SW480 (cell line): ENCODE measurements at regions not wholly inside any gene's neighbourhood (a gene's known extent, or its start where the extent isn't known, plus 50 kb on each side); places are given as distances from the start of the nearest gene placed in this dataset.
"Not testable (repeated sequence)": the region's sequence is repeated elsewhere in the genome, so short reads cannot be mapped to it uniquely, and the experiment has no call there.

Experiments used
- DNase-seq: peaks from one replicate; pipeline ENCODE4 v3.0.0-alpha.2; 2016; ENCODE audit warnings: low spot score

DNA sequence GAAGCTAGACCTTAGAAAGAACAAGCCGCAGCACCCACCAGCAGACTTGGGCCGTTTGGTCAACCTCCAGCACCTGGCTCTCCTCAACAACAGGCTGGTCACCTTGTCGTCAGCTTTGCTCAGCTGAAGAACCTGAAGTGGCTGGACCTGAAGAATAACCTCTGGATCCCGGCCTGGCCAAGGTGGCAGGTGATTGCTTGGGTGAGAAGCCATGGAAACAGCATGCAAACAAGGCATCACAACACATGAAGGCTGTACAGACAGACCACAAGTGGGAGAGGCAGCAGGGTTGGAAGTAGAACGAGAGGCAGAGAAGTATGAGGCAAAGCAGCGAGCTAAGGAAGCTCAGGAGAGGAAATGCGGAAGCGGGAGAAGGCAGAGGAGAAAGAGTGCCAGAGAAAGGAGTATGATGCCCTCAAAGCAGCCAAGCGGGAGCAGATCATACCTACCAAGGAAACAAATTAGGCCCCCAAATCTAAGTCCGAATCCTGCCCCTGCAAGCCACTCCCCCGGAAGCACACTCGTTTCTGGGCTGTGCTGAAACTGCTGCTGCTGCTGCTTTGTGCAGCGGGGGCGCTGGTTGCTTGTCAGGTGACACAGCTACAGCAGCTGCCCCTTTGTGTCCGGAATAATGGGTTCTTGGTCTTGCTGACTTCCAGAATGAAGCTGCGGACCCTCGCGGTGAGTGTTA is 121.6 kb upstream of the LGSN start:
- DNase-seq: no peak

DNA sequence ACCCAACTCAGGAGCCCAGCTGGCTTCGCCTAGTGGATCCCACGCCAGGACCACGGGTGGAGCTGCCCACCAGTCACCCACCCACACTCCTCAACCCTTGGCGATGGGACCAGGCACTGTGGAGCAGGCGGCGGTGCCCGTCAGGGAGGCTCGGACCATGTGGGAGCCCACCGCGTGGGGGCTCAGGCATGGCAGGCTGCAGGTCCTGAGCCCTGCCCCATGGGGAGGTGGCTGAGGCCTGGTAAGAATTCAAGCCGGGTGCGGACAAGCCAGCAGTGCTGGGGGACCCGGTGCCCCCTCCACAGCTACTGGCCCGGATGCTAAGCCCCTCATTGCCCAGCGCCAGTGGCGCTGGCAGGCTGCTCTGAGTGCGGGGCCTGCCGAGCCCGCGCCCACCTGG is 123.1 kb upstream of the LGSN start:
- DNase-seq: no peak

DNA sequence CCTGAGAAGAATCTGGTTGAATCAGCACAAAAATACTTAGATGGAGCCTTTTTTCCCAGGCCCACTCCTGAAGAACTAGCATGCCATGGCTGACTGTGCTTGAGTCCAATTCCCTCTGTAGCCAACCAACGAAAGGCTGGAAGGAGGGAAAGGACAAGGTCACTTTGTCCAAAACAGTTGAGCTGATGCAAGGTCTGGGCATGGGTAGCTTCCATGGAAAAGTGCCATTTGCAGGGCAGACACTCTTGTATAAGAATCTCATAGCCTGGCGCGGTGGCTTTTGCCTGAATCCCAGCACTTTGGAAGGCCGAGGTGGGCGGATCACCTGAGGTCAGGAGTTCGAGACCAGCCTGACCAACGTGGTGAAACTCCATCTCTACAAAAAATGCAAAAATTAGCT is 125.0 kb upstream of the LGSN start:
- DNase-seq: no peak

DNA sequence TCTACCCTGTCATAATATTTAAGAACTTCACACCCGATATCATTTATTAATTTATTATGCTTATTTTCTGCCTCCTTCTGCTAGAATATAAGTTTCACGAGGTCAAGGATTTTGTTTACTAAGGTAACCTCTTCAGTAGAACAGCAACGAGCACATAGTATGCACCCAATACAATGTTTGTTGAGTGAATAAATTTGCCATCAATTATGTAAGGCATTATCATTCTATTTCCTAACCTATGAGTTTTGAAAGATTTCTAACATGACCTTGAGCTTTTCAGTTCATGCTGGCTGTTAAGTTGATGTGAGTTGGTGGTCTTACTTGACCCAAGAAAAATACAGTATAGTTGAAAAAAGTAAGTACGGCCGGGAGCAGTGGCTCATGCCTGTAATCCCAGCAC is 125.9 kb upstream of the LOC128125822 start:
- DNase-seq: no peak

DNA sequence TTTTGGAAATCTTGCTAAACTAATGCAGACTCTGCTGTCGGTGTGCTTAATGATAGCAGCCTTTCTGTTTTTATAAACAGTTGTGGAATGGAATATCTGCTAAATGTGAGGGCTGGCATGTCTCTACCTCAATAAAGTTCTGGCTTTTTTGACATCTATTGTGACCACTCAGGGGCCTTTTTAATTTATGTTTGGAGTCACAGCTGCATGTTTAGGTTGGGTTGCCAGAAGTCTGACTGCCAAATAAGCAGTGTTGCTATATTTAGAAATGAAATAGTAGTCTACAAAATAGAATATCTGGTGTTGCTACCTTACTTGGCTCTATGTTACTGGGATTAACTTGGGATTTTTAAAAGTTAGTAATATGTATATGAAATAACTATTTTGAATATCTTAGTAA is 125.1 kb upstream of the LOC128125822 start:
- no peak for DNase-seq

DNA sequence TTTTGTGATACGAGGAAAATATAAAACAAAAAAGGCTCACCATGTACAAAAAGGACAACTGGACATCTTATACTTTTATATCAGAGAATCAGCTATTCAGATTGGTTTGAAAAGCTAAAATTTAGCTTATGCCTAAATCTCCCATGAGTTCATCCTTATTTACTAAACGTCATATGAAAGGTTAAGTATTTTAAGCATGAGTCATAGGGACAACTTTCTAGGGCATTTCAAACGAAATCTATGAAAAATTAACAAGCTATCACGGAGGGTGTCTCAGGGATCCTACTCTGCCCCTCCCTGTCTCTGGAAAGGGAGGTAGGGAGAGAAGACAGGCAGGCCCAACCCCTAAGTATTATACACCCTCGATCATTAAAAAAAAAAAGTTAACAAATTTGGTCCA is 124.1 kb upstream of the LOC128125822 start:
- no peak for DNase-seq

DNA sequence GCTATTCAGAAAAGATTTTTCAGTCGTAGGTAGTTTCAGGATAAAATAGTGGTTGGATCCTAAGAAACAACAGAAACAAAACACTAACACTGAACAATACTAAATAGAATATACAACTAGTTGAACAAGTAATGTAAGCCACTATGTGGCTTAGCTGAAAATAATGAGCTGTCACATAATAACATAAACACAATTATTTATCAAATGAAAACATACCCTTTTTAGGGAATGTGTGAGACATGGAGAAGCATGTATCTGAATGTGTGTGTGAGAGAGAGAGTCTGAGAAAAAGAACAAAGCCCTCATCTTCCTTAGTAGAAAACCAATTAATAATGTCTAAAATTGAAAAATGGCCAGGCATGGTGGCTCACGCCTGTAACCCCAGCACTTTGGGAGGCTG is 122.6 kb upstream of the LOC128125822 start:
- no peak for DNase-seq

DNA sequence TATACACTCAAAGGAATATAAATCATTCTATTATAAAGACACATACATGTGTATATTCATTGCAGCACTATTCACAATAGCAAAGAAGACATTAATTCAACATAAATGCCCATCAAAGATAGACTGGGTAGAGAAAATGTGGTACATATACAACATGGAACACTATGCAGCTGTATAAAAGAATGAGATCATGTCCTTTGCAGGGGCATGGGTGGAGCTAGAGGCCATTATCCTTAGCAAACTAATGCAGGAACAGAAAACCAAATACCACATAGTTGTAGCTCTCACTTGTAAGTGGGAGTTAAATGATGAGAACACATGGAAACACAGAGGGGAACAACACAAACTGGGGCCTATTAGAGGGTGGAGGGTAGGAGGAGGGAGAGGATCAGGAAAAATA is 121.0 kb upstream of the LOC128125822 start:
- no peak for DNase-seq

DNA sequence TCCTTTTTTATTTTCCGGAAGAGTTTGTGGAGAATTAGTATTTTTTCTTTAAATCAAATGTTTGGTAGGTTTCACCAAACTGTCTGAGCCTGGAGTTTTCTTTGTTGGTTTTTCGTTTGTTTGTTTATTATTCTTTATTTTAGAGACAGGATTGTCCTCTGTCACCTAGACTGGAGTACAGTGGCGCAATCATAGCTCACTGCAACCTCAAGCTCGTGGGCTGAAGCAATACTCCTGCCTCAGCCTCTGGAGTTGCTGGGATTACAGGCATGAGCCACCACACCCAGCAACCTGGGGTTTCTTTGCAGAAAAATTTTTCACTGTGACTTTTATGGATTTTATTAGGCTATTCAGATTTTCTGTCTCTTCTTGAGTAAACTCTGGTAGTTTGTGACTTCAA is 120.2 kb upstream of the LOC128125822 start:
- DNase-seq: no peak

DNA sequence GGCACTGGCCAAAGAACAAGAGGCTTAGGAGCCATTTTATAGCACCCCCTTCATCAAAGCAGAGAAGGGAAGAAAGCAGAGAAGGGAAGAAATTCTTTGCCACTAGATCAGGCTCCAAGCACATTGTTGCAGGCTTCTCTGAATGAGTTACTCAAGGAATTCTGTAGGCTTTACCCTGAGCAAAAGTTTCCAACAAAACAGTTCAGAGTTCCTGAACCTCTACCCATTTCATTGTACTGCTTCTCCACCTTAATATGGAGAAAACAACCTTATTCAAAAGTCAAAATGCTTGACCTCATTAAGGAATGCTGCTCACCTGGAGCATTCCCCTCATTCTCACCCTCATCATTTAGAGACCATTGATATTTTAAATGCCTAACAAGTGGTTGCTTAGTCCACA is 115.5 kb upstream of the LOC128125822 start:
- no peak for DNase-seq

DNA sequence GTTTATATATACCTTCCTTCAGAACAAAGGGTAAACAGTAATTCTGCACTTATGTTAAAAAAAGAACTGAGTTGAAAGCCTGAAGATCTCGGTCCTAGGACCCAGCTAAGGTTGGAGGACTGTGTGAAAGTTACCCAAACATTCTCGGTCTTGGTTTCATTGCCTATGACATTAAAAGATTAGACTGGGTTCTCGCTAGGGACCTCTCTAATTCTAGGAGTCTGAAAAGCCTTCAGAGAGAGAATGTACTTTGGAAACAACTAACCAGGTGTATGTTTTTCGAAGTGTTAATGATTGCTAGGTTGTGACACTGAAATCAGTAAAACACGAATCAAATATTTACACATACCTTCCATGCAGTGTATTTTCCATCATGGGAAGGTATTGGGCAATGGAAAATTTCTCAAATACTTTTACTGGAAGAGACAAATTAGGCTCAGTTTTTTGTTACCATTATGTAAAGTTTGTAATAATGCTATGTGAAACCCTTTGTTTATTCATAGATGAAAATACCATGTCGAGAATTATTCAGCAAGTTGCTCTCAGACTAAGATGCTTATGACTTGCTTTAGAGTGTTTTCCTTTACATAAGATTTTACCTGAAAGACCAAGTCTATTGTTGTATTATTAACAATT is 113.7 kb upstream of the LOC128125822 start:
- no peak for DNase-seq

DNA sequence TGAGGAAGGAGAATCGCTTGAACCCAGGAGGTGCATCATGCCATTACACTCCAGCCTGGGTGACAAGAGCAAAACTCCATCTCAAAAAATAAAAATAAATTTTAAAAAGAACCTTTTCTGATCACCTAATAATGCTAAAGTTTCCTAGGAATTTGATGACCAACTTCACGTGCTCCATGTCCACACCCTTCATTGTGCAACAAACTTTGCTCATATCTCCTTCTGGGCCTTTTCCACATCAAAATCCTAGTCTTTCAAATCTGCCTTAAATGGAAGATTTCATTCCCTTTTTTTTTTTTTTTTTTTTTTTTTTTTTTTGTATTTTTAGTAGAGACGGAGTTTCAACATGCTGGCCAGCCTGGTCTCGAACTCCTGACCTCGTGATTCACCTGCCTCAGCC is 112.5 kb upstream of the LOC128125822 start:
- DNase-seq: no peak

DNA sequence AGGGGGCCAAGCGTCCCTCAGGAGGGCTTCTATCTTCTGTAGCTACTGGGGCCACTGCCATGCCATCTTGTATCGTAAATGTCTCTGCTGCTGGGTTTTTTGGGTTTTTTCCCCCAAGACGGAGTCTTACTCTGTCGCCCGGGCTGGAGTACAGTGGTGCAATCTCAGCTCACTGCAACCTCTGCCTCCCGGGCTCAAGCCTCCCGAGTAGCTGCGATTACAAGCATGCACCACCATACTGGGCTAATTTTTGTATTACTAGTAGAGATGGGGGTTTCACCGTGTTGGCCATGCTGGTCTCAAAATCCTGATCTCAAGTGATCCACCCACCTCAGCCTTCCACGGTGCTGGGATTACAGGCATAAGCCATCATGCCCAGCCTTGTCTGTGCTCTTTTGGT is 111.3 kb upstream of the LOC128125822 start:
- no peak for DNase-seq

DNA sequence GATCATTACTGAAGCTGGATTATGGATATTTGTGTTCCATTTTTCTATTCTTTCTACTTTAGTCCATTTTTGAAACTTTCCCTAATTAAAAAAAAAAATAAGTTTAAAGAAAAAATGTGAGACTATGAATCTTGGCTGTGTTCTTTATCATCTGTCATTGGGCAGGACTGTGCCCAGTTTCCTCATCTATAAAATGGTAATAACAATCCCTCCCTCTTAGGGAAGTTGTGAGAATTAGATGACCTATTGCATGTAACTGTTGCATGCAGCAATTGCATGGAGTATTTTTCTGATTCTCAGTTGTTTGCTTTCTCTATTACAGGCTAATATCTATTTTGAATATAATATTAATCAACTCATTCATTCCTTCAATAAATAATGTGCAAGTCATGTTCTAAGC is 108.2 kb upstream of the LOC128125822 start:
- DNase-seq: no peak

DNA sequence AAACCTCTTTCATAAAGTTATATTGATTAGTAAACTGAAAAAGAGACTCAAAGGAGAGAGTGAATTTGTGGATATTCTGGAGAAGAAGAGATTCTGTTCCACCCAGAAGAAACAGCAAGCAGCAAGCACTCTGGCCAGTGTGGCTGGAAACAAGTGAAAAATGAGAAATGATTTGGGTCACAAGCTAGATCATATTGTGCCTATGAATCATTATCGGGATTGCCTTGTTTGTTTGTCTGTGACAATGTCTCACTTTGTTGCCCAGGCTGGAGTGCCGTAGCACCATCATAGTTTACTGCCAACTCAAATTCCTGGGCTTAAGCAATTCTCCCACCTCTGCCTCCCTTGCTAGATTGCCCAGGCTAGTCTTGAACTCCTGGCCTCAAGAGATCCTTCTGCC is 106.5 kb upstream of the LOC128125822 start:
- DNase-seq: no peak

DNA sequence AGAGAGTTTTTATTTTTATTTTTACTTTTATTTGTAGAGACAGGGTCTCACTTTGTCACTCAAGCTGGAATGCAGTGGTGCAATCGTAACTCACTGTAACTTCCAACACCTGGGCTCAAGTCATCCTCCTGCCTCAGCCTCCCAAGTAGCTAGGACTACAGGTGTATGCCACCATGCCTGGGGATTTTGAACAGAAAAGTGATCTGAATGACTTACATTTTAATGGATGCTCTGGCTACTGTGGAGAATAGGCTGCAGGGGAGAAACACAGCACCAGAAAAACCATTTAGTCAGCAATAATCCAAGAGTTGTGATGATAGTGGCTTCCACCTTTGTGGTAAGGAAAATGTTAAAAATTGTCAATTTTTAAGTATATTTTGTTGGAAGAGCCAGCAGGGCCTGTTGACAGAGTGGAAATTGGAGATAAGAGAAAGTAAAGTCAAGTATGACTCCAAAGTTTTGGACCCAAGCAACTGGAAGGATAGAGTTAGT is 106.0 kb upstream of the LOC128125822 start:
- DNase-seq: no peak

DNA sequence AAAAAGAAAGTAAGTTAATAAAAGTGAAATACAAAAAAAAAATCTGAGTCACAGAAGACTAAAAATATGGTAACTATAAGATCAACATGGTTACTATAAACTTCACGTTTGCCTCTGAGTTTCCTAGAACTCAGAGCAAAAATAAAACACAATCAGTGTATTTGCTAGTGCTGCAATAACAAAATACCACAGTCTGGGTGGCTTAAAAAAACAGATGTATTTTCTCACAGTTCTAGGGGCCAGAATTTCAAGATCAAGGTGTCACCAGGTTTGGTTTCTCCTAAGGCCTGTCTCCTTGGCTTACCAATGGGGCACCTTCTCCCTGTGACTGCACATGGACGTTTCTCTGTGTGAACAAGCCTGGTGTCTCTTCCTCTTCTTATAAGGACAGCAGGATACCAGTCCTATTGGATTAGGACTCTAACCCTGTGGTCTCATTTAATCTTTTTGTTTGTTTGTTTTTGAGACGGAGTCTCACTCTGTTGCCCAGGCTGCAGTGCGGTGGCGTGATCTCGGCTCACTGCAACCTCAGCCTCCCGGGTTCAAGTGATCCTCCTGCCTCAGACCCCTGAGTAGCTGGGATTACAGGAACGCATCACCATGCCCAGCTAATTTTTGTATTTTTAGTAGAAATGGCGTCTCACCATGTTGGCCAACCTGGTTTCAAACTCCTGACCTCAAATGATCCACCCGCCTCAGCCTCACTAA is 104.9 kb upstream of the LOC128125822 start:
- DNase-seq: no peak

DNA sequence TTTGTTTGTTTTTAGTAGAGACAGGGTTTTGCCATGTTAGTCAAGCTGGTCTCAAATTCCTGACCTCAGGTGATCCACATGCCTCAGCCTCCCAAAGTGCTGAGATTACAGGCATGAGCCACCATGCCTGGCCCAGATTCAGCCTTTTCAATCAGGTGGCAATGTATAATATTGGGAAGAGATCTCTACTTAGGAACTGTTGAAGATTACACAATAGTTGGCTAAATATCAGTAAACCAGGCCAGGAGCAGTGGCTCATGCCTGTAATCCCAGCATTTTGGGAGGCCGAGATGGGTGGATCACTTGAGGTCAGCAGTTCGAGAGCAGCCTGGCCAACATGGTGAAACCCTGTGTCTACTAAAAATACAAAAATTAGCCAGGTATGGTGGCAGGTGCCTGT is 101.1 kb upstream of the LOC128125822 start:
- DNase-seq: not testable (repeated sequence)

DNA sequence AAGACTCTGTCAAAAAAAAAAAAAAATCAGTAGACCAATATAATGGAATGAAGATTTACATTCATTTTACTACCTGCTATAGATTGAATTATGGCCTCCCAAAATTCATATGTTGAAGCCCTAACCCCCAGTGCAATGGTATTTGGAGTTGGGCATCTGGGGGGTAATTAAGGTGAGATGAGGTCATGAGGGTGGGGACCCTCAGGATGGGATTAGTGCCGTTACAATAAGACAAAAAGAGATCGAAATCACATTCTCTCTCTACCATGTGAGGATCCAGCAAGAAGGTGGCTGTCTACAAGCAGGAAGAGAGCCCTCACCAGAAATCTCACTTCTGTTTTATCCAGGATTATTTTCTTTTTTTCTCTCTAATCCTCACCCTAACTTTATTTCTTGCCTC is 100.6 kb upstream of the LOC128125822 start:
- DNase-seq: no peak

DNA sequence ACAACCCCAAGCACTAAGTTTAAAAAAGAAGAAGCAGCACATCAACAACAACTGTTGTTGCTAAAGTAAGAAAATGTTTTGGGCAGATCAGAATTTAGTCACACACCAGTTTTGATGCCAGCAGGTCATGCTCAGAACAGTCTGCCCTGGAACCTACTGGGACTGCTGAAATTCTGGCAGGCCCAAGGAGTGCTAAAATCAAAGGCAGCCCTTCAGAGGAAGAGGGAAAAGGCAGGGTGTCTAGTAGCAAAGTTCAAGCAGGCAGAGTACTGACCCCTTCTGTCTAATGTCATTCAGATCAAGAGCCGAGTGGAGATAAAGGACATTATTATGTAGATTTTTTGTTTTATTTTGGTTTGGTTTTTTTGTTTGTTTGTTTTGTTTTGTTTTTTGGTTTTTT is 96.6 kb upstream of the LOC128125822 start:
- DNase-seq: no peak

DNA sequence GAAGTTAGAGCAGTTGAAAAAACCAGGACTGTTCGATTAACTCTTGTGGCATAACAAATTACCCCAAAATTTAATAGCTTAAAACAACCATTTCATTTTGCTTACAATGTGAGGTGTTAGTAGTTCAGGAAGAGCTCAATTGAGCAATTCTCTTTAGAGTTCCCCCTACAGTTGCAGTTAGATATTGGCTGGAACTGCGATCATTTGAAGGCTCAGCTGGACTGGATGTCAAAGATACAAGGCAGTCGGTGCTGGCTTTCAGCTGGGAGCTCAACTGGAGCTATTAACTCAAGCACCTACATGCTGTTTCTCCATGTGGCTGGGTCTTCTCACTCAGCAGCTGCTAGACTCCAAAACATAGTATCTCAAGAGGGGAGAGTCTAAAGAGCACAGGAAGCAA is 96.0 kb upstream of the LOC128125822 start:
- no peak for DNase-seq

DNA sequence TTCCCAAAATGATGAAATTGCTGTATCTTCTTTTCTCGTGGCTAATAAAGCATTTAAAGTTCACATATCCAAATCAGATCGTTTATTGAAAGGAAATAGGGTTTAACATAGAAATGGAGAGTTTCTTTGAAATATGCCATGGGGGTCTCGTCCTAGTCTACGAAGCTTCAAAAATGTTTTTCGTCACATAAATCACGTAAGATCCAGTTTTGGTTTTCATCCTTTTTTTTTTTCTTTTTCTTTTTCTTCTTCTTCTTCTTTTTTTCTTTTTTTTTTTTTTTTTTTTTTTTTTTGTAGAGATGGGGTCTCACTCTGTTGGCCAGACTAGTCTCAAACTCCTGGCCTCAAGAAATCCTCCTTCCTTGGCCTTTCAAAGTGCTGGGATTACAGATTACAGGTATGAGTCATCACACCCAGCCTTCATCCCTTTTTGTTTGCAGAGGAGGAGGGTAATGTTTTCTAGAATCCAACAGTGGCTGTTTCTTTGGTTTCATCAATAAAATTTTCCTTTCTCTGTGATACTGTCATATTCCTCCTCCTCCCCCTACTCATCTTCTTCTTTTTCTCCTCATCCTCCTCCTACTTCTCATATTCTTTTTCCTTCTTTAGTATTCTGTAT is 94.7 kb upstream of the LOC128125822 start:
- DNase-seq: no peak

DNA sequence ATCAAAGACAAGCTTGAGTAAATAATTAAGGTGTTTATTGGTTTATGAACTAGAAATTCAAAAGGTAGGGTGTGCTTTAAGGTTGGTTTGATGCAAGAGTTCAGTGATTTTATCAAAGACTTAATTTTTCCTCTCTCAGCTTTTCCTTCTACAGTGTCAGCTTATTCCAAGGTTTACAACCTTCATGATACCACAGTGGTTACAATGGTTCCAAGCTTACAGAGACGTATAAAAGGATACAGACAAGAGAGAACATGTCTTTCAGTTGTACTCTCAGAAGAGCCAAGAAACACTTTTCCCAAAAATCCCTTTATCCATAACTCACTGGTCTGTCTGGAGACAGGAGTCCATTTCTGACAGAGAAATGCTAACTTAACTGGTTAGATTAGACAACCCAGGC is 93.5 kb upstream of the LOC128125822 start:
- DNase-seq: no peak
